ENCODE measurements at regions not wholly inside any gene's neighbourhood (a gene's known extent, or its start where the extent isn't known, plus 50 kb on each side); places are given as distances from the start of the nearest gene placed in this dataset.

- TF ChIP-seq REST (IDR thresholded peaks at IDR 0.05; ENCODE audit: insufficient read depth in 1 of 2, low read depth in 2 of 2, low read length in 2 of 2), result no peak
- no peak for TF ChIP-seq FOXP2 (optimal IDR thresholded peaks at IDR 0.05; ENCODE audit: borderline replicate concordance, extremely low read depth, extremely low read length, insufficient read depth)
- TF ChIP-seq SIN3A (IDR thresholded peaks at IDR 0.05; ENCODE audit: borderline replicate concordance, insufficient read depth, low read length), result no peak
These were observed 62.1 kb upstream of the MAP1LC3B2 start for GRCh38 chr12:116497051-116497591.

All from PFSK-1 (cell line).